ENCODE measurements at regions not wholly inside any gene's neighbourhood (a gene's known extent, or its start where the extent isn't known, plus 50 kb on each side); places are given as distances from the start of the nearest gene placed in this dataset.

DNA sequence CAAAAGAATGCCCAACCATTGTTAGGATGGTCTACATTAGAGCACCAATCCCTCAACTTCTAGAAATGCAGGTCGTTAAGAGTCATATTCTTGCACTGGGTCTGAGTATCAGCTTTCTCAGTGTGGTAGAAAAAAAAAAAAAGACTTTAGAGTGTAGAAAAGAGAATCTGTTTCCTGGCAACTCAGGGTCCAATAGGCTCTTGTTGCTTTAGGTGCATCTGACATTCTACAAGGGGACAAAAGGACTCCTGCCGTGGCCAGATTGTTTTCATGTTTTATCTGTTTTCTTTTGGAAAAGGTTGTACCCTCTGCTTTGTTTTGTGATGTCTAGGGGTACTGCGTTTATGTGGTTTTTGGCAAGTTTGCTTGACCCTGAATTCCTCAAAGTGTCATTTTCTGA is 105.4 kb upstream of the KCNK2 start:
- TF ChIP-seq HDGF (IDR thresholded peaks at IDR 0.05; ENCODE audit: borderline replicate concordance) (no peak), FOXA1 (IDR thresholded peaks at IDR 0.05) (no peak), ELF4 (IDR thresholded peaks at IDR 0.05) (no peak), SUZ12 (IDR thresholded peaks at IDR 0.05) (no peak), CTBP1 (IDR thresholded peaks at IDR 0.05; ENCODE audit: borderline replicate concordance) (no peak), L3MBTL2 (conservative IDR thresholded peaks at IDR 0.05) (no peak), ARNT (IDR thresholded peaks at IDR 0.05) (no peak), SP1 (IDR thresholded peaks at IDR 0.05) (no peak)
- TF ChIP-seq, protein P1, sequence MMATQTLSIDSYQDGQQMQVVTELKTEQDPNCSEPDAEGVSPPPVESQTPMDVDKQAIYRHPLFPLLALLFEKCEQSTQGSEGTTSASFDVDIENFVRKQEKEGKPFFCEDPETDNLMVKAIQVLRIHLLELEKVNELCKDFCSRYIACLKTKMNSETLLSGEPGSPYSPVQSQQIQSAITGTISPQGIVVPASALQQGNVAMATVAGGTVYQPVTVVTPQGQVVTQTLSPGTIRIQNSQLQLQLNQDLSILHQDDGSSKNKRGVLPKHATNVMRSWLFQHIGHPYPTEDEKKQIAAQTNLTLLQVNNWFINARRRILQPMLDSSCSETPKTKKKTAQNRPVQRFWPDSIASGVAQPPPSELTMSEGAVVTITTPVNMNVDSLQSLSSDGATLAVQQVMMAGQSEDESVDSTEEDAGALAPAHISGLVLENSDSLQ (IDR thresholded peaks at IDR 0.05) = no peak
